ENCODE measurements at regions not wholly inside any gene's neighbourhood (a gene's known extent, or its start where the extent isn't known, plus 50 kb on each side); places are given as distances from the start of the nearest gene placed in this dataset.

GRCh38 chr22:34354071-34354817 lies 434.0 kb upstream of the LARGE1 start:
- Histone ChIP-seq H4K8ac (ENCODE audit: low read length) (no peak overlapping the region), H2BK120ac (ENCODE audit: low read depth, low read length) (no peak overlapping the region), H3K36me3 (ENCODE audit: control insufficient read depth in 1 of 2, insufficient read depth in 2 of 2, low read depth in 1 of 2, low read length in 2 of 2) (no peaks in the 10 kb centered on the region), H2BK12ac (ENCODE audit: low read length in 2 of 2) (no peak overlapping the region), H2BK5ac (ENCODE audit: low read depth, low read length, poor library complexity, severe bottlenecking) (no peak overlapping the region), H3K4ac (ENCODE audit: low read depth in 1 of 2, low read length in 2 of 2) (no peak overlapping the region), H3K9me3 (ENCODE audit: control insufficient read depth, low read length) (no peaks in the 10 kb centered on the region), H3K4me2 (ENCODE audit: low read length, poor library complexity, severe bottlenecking) (no peak overlapping the region), H3K4me3 (ENCODE audit: insufficient read depth in 1 of 2, low read depth in 1 of 2, low read length in 2 of 2) (no peak overlapping the region), H2BK15ac (ENCODE audit: low read depth, poor library complexity, severe bottlenecking) (no peak overlapping the region), H3K18ac (ENCODE audit: low read depth in 1 of 2, low read length in 2 of 2) (no peak overlapping the region), H3K27me3 (ENCODE audit: control insufficient read depth in 1 of 2, insufficient read depth in 1 of 2, low read length in 2 of 2) (no peaks in the 10 kb centered on the region), H2AFZ (ENCODE audit: low read depth, low read length) (no peak overlapping the region), H2AK5ac (ENCODE audit: low read length, severe bottlenecking) (no peak overlapping the region), H3K23ac (ENCODE audit: low read length in 2 of 2) (no peak overlapping the region), H3K27ac (ENCODE audit: low read length, poor library complexity, severe bottlenecking) (no peak overlapping the region), H3K14ac (ENCODE audit: low read length in 2 of 2) (no peak overlapping the region), H3K4me1 (ENCODE audit: control insufficient read depth, insufficient read depth, low read depth, low read length) (no peaks in the 10 kb centered on the region), H3K9ac (ENCODE audit: low read length) (no peak overlapping the region), H4K91ac (ENCODE audit: low read length) (no peak overlapping the region), H3K79me1 (replicated peaks; ENCODE audit: low read length, poor library complexity, severe bottlenecking) (no peaks in the 10 kb centered on the region)
- 83% methylated on average over 12 of the region's 12 CpGs for WGBS
- no peak for DNase-seq

DNA sequence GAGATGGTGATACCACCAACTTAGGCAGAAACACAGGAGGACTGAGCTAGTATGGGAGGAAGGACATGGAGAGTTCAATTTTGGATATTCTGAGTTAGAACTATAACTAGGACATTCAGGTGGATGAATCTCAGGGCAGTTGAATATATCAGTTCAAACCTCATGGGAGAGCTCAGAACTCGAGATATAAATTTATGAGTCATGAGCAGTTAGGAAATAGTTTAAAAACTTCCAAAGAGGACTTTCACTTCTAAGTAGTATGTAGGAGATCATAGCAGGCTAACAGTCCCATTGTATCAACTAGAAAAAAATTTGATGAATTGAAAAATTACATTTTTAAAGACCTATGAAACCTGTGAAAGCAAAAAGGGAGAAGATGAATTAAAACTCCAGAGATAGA lies 436.2 kb upstream of the LARGE1 start:
- Histone ChIP-seq H4K8ac (ENCODE audit: low read length) (no peak overlapping the region), H3K9ac (ENCODE audit: low read length) (no peak overlapping the region), H2AK5ac (ENCODE audit: low read length, severe bottlenecking) (no peak overlapping the region), H3K4me3 (ENCODE audit: insufficient read depth in 1 of 2, low read depth in 1 of 2, low read length in 2 of 2) (no peak overlapping the region), H3K9me3 (ENCODE audit: control insufficient read depth, low read length) (no peaks in the 10 kb centered on the region), H3K4me2 (ENCODE audit: low read length, poor library complexity, severe bottlenecking) (no peak overlapping the region), H3K27me3 (ENCODE audit: control insufficient read depth in 1 of 2, insufficient read depth in 1 of 2, low read length in 2 of 2) (no peaks in the 10 kb centered on the region), H3K4ac (ENCODE audit: low read depth in 1 of 2, low read length in 2 of 2) (no peak overlapping the region), H3K23ac (ENCODE audit: low read length in 2 of 2) (no peak overlapping the region), H2AFZ (ENCODE audit: low read depth, low read length) (no peak overlapping the region), H3K14ac (ENCODE audit: low read length in 2 of 2) (no peak overlapping the region), H3K4me1 (ENCODE audit: control insufficient read depth, insufficient read depth, low read depth, low read length) (no peaks in the 10 kb centered on the region), H3K18ac (ENCODE audit: low read depth in 1 of 2, low read length in 2 of 2) (no peak overlapping the region), H3K79me1 (replicated peaks; ENCODE audit: low read length, poor library complexity, severe bottlenecking) (no peaks in the 10 kb centered on the region), H2BK5ac (ENCODE audit: low read depth, low read length, poor library complexity, severe bottlenecking) (no peak overlapping the region), H2BK15ac (ENCODE audit: low read depth, poor library complexity, severe bottlenecking) (no peak overlapping the region), H3K27ac (ENCODE audit: low read length, poor library complexity, severe bottlenecking) (no peak overlapping the region), H2BK120ac (ENCODE audit: low read depth, low read length) (no peak overlapping the region), H2BK12ac (ENCODE audit: low read length in 2 of 2) (no peak overlapping the region), H4K91ac (ENCODE audit: low read length) (no peak overlapping the region), H3K36me3 (ENCODE audit: control insufficient read depth in 1 of 2, insufficient read depth in 2 of 2, low read depth in 1 of 2, low read length in 2 of 2) (no peaks in the 10 kb centered on the region)
- 17% methylated on average over 1 of the region's 1 CpG for WGBS
- no peak for DNase-seq

- 58% methylated on average over 2 of the region's 2 CpGs for WGBS
- no peak overlapping the region for H2BK15ac ChIP-seq (ENCODE audit: low read depth, poor library complexity, severe bottlenecking)
- no peak overlapping the region for H4K8ac ChIP-seq (ENCODE audit: low read length)
- H3K36me3 ChIP-seq (ENCODE audit: control insufficient read depth in 1 of 2, insufficient read depth in 2 of 2, low read depth in 1 of 2, low read length in 2 of 2): no peaks in the 10 kb centered on the region
- H3K4me1 ChIP-seq (ENCODE audit: control insufficient read depth, insufficient read depth, low read depth, low read length): no peaks in the 10 kb centered on the region
- H3K4me2 ChIP-seq (ENCODE audit: low read length, poor library complexity, severe bottlenecking): no peak overlapping the region
- H3K9ac ChIP-seq (ENCODE audit: low read length): no peak overlapping the region
- DNase-seq: no peak
- H3K18ac ChIP-seq (ENCODE audit: low read depth in 1 of 2, low read length in 2 of 2): no peak overlapping the region
- no peak overlapping the region for H2BK12ac ChIP-seq (ENCODE audit: low read length in 2 of 2)
- no peak overlapping the region for H4K91ac ChIP-seq (ENCODE audit: low read length)
- no peak overlapping the region for H3K4me3 ChIP-seq (ENCODE audit: insufficient read depth in 1 of 2, low read depth in 1 of 2, low read length in 2 of 2)
- no peak overlapping the region for H3K27ac ChIP-seq (ENCODE audit: low read length, poor library complexity, severe bottlenecking)
- no peaks in the 10 kb centered on the region for H3K27me3 ChIP-seq (ENCODE audit: control insufficient read depth in 1 of 2, insufficient read depth in 1 of 2, low read length in 2 of 2)
- H3K79me1 ChIP-seq (replicated peaks; ENCODE audit: low read length, poor library complexity, severe bottlenecking): no peaks in the 10 kb centered on the region
- H2BK120ac ChIP-seq (ENCODE audit: low read depth, low read length): no peak overlapping the region
- H3K4ac ChIP-seq (ENCODE audit: low read depth in 1 of 2, low read length in 2 of 2): no peak overlapping the region
- H2AK5ac ChIP-seq (ENCODE audit: low read length, severe bottlenecking): no peak overlapping the region
- no peak overlapping the region for H3K14ac ChIP-seq (ENCODE audit: low read length in 2 of 2)
- peaks cover 22% of the 10 kb centered on the region for H3K9me3 ChIP-seq (ENCODE audit: control insufficient read depth, low read length)
- H2AFZ ChIP-seq (ENCODE audit: low read depth, low read length): no peak overlapping the region
- H2BK5ac ChIP-seq (ENCODE audit: low read depth, low read length, poor library complexity, severe bottlenecking): no peak overlapping the region
- H3K23ac ChIP-seq (ENCODE audit: low read length in 2 of 2): no peak overlapping the region
Measured at GRCh38 chr22:34370711-34371110, 450.4 kb upstream of the LARGE1 start.

- H3K27ac ChIP-seq (ENCODE audit: low read length, poor library complexity, severe bottlenecking): no peak overlapping the region
- 58% methylated on average over 2 of the region's 2 CpGs for WGBS
- peaks cover 10% of the 10 kb centered on the region for H3K9me3 ChIP-seq (ENCODE audit: control insufficient read depth, low read length)
- H4K8ac ChIP-seq (ENCODE audit: low read length): no peak overlapping the region
- H2AFZ ChIP-seq (ENCODE audit: low read depth, low read length): no peak overlapping the region
- H3K4me3 ChIP-seq (ENCODE audit: insufficient read depth in 1 of 2, low read depth in 1 of 2, low read length in 2 of 2): no peak overlapping the region
- no peak overlapping the region for H2BK5ac ChIP-seq (ENCODE audit: low read depth, low read length, poor library complexity, severe bottlenecking)
- no peak overlapping the region for H3K14ac ChIP-seq (ENCODE audit: low read length in 2 of 2)
- H3K4ac ChIP-seq (ENCODE audit: low read depth in 1 of 2, low read length in 2 of 2): no peak overlapping the region
- no peak overlapping the region for H3K9ac ChIP-seq (ENCODE audit: low read length)
- no peak overlapping the region for H2BK120ac ChIP-seq (ENCODE audit: low read depth, low read length)
- H4K91ac ChIP-seq (ENCODE audit: low read length): no peak overlapping the region
- H2BK12ac ChIP-seq (ENCODE audit: low read length in 2 of 2): no peak overlapping the region
- H3K36me3 ChIP-seq (ENCODE audit: control insufficient read depth in 1 of 2, insufficient read depth in 2 of 2, low read depth in 1 of 2, low read length in 2 of 2): no peaks in the 10 kb centered on the region
- H3K18ac ChIP-seq (ENCODE audit: low read depth in 1 of 2, low read length in 2 of 2): no peak overlapping the region
- no peak for DNase-seq
- no peaks in the 10 kb centered on the region for H3K79me1 ChIP-seq (replicated peaks; ENCODE audit: low read length, poor library complexity, severe bottlenecking)
- H3K23ac ChIP-seq (ENCODE audit: low read length in 2 of 2): no peak overlapping the region
- H2AK5ac ChIP-seq (ENCODE audit: low read length, severe bottlenecking): no peak overlapping the region
- H3K4me2 ChIP-seq (ENCODE audit: low read length, poor library complexity, severe bottlenecking): no peak overlapping the region
- no peaks in the 10 kb centered on the region for H3K4me1 ChIP-seq (ENCODE audit: control insufficient read depth, insufficient read depth, low read depth, low read length)
- no peak overlapping the region for H2BK15ac ChIP-seq (ENCODE audit: low read depth, poor library complexity, severe bottlenecking)
- H3K27me3 ChIP-seq (ENCODE audit: control insufficient read depth in 1 of 2, insufficient read depth in 1 of 2, low read length in 2 of 2): no peaks in the 10 kb centered on the region
Measured at GRCh38 chr22:34379825-34380224, 459.5 kb upstream of the LARGE1 start.

Measured in mesenchymal stem cell (in vitro differentiated cells and primary cell).